Hippocampal formation (tissue), 2 donors: ENCODE measurements at regions not wholly inside any gene's neighbourhood (a gene's known extent, or its start where the extent isn't known, plus 50 kb on each side); places are given as distances from the start of the nearest gene placed in this dataset.

Experiments used
- DNase-seq, 2 donors: peaks; one replicate each; lab custom pipeline; 2025; lab: John Stamatoyannopoulos, UW

DNA sequence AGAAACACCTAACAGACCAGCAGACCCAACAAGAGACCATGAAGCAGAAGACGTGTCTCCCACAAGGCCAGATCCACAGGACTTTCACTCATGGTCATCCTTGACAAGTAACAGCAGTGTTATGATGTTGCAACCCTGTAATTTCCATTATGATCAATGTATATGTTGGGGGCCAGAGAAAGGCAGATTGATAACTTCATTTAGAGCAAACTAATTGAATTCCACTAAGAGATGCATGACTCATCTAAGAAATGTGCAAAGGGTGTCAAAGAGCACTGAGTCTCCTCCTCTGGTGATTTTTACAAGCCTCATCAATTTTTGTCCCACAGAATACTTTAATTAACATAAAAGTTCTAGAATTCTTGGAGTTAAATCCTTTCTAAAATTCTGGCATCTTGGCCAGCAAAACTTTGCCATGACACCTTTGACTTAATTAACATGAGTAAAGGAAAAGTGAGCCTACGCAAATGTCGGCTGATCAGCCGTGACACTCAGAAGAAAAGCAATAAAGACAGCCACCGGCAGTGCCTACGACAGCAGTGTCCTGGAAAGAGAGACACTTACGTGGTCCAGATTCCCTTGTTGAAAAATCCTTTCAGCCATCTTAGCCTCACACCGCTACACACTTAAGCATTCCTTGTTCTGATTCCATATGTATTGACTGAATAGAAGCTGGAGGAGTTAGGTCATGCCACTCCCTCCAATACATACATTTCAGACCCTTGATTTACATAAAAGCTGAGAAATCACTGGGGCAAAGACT, 370.2 kb upstream of the CCDC196 start:
- no peak for DNase-seq

GRCh38 chr14:66116732-66117131, 369.4 kb upstream of the CCDC196 start:
- DNase-seq, result no peak

GRCh38 chr14:66117600-66117999, 368.6 kb upstream of the CCDC196 start:
- no peak for DNase-seq

DNA sequence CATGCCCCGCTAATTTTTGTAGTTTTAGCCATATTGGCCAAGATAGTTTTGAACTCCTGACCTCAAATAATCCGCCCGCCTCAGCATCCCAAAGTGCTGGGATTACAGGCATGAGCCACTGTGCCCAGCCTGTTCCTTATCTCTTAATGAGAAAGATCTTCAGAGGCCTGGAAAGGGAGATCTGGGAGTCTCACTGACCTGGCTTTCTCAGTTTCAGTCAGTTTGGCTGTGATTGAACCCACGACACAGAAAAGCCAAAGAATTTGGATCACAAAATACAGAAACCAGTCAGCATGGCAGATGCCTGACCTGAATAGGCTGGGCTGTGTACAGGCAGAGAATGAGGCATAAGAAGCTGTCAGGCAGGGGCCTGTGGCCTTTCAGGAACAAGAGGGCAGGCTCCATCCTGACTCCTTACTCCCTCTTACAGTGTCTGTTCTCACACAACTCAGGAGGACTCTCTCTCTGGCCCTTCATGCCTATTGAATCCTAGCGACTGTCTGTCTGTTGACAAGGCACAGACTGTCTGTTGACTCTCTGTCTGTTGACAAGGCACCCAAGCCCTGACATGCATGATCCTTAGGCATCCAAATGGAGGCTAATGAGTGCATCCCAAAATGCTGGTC, 366.5 kb upstream of the CCDC196 start:
- DNase-seq, result no peak

DNA sequence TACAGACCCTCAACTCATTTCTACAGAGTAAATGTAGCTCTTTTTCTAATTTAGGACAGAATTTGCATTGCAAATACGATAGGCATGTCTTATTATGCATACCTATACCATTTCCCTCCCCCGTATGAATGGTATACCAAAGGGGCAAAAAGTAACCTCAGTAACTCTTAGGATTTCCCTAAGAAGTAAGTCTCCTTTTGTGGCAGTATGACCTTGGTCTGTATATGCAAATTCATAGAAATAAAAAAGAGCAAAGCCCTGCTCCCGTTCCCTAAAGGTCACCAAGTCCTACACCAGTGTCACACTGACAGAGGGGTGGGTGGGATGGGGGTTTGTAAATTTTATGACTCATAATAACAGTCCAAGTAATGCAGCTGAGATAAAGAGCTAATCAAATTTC, 365.8 kb upstream of the CCDC196 start:
- DNase-seq, result no peak

- no peak for DNase-seq
Observed at GRCh38 chr14:66121859-66122258, 364.3 kb upstream of the CCDC196 start.

- DNase-seq, result no peak
Observed at GRCh38 chr14:66129224-66129623, 356.9 kb upstream of the CCDC196 start.

DNA sequence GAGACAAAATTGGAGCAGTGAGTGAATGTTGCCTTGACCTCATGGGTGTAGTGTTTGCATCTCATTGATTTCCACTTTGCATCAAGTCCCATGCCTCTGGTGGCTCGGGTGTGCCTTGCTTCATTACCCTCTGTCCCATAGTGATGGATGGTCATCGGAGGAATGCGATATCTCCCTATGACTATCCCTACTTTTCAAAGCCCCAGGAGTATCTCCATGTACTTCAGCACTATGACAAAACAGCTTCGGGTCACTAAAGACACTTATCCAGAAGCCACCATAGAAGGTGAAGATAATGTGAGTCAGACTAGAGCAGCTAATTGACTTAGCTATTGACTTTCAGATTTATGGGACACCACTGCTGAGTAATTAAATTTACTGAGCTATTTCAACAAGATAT, 355.1 kb upstream of the CCDC196 start:
- DNase-seq, result no peak

DNA sequence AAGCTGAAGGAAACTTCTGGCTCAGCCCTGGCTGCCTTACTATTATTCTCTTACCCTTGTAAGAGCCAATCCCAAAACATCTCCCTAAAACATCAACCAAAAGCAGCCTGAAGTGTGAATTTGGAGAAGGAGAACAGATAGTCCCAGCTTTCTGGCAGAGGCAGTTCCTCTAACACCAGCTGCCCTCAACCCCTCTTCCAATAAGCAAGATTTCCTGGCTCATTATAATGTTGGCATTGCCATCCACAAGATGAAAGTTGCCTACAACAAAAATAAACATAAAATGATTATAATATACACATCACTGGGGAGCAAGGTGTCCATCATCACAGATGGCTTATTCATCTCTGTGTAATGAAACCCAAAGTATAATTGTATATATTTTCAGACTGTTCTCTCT, 352.5 kb upstream of the CCDC196 start:
- DNase-seq, result no peak

DNA sequence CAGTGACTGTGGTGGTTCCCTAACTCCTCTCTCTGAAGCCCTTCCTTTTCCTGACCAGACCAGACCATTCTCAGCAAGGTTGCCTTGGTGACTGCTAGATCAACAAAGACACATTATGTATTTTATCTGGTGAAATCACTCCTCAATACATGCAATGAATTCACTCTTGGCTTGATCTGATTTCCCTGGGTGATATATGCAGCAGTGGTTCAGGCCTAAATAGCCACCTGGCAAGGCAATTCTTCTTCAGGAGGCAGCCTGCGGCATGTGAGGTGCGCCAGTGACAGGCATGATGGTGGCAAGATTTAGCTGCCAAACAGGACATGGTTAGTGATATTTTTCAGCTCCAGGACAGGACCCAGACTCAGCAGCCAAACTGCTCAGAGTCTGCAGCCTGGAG, 350.3 kb upstream of the CCDC196 start:
- DNase-seq, result no peak

DNA sequence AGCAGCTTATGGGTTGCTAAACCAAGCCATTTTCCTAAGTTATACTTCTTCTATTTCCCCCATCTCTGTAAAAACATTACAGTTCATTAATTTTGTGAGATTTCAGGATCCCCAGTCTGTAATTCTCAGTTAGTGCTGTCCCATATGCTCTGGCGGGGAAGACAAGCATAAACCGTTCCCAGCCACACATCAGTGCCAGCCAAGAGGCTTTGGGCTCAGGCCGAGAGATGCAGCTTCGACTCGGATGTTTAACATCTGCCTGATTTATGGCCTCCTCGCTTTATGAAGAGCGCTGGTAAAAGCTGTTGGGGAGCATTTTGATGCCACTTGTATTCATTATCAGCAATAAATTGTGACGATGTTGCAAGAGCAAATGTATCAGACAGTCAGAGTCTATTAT, 349.1 kb upstream of the CCDC196 start:
- no peak for DNase-seq

DNA sequence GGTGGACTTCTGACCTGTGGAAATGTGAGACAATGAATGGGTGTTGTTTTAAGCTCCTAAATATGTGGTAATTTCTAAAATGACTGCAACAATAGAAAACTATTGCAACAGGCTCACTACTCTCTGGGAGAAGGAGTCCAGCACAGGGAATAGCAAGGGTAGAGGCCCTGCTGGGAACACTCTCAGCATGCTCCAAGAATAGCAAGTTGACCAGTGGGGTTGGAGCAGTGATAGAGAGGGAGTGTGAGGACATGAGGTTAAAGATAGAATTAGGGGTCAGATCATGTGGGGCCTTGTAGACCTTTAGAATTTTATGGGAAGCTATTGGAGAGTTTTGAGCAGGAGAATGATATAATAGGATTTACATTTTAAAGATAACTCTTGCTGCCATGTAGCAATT, 346.7 kb upstream of the CCDC196 start:
- DNase-seq, result no peak

DNA sequence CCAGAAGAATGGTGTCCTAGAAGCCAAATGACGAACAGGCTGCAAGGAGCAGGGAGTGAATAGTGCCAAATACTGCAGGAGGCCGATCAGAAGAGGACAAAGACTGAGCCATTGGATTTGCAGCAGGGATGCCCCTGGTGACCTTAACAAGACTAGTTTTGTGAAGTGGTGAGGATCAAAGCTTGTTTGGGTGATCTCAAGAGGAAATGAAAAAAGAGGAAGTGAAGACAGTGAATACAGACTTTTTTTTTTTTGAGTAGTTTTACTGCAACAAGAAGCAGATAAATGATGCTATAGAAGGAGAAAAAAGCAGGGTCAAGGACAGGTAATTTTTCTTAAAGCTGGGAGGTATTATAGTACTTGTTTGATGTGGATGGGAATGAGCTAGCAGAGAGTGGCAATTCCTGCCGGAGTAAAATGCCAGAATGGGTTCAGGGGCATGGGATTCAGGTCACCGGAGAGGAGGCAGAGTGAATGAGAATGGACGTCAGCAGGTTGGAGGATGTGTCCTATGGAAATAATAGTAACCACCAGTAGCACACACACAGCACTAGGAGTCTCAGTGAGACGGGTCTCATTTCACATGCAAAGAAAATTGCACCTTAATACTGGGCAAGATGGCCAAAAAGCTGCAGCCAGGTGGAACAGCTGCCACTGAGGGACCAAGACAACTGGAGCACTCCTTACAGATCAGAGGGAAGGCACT, 345.8 kb upstream of the CCDC196 start:
- no peak for DNase-seq

GRCh38 chr14:66140963-66141362, 345.2 kb upstream of the CCDC196 start:
- DNase-seq, result no peak

DNA sequence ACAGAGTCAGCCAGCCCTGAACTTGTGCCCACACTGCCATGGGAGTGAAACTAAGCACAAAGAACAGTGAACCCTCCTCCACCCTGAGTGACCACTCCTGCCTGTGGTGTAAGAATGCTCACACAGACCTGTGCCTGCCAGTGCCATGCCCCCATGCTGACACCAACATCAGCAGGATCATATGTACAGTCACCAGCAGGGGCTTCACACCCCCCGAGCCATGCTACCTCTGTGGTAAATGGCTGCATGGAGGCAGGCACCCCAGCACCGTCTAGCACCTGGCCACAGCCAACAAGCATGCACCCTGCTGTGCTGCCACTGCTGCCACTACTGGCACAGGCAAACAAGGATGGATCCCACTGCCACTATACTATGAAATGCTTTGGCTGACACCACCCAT, 344.4 kb upstream of the CCDC196 start:
- DNase-seq, result no peak

DNA sequence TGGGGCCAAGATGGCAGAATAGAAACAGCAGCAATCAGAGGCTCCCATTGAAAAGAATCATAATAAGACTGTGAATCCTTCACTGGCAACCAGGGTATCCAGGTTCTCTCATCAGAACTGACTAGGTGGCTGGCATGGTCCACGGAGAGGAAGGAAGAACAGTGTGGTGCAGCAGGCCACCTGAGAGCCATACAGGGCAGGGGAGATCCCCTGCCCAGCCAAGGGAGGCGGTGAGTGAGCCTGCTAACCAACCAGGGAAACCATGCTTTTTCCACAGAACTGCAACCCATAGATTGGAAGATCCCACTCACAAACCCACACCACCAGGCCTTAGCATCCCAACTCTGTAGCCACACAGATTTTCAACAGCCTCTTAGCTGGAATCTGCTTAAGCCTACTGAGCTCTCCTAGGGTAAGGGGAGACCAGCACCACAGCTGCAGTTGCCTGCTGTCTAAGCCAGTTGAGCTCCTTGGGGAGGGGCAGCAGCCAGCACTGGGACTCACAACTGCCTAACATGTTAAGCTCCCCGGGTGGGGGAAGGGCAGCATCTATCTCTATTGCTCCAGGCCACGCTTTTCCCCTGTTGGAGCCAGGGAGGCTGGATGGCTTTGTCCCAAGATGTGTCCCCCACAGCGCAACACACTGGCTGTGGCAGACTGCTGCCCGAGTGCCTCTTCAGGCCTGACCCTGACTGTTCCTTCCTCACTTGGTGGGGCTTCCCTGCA, 342.6 kb upstream of the CCDC196 start:
- no peak for DNase-seq

GRCh38 chr14:66152302-66152701, 333.9 kb upstream of the CCDC196 start:
- no peak for DNase-seq

GRCh38 chr14:66152747-66153146, 333.4 kb upstream of the CCDC196 start:
- no peak for DNase-seq

GRCh38 chr14:66163023-66163422, 323.1 kb upstream of the CCDC196 start:
- DNase-seq, result no peak

DNA sequence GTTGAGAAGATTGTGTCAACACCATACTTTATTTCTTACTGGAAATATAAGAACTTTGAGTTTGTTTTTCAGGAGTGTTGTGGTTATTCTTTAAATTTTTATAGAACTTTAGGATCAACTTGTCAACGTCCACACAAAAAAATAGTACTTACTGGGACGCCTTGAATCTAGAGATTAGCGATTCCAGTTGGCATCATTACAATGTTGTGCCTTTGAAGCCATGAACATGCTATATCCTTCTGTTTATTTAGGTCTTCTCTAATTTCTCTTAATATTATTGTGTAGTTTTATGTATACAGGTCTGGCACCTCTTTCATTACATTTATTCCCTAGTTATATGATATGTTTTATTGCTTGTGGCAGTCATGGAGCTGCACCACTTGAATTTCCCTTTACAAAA, 320.8 kb upstream of the CCDC196 start:
- no peak for DNase-seq

- no peak for DNase-seq
Observed at GRCh38 chr14:66174453-66174891, 311.7 kb upstream of the CCDC196 start.

- DNase-seq, result no peak
Observed at GRCh38 chr14:66177935-66178334, 308.2 kb upstream of the CCDC196 start.
